Lower leg skin (tissue), 4 donors: ENCODE measurements at regions not wholly inside any gene's neighbourhood (a gene's known extent, or its start where the extent isn't known, plus 50 kb on each side); places are given as distances from the start of the nearest gene placed in this dataset.

Source experiments
- DNase-seq, 2 donors: peaks; one replicate each; pipeline ENCODE4 v3.0.0-alpha.2; 2019; ENCODE audit warnings: low spot score in 2 of 2
- H3K4me3 ChIP-seq: fragments of 200-600 bp; sonication (generic); 2 replicates; pipeline ENCODE4 v1.5.1; 2017; ENCODE audit warnings: mild to moderate bottlenecking, low read depth; ENCODE audit not compliant: poor library complexity, severe bottlenecking
- POLR2A ChIP-seq, 2 donors: fragments of 450-650 bp; IDR thresholded peaks; one replicate each; pipeline ENCODE4 v1.6.1; 2016 to 2017; ENCODE audit warnings: antibody characterized with exemption in 2 of 2, mild to moderate bottlenecking in 1 of 2, moderate library complexity in 1 of 2
- WGBS, 2 donors: methylation state at CpG; one replicate each; pipeline ENCODE4 v1.1.5; 2018; 5-methylcytosine and 5-hydroxymethylcytosine counted together
- intact Hi-C: fragments of 100-400 bp; cut with DNase I; formaldehyde crosslinking; loops from one replicate; pipeline ENCODE4 v1.15.0; 2023; ENCODE audit warnings: low total_unique reads
- TF ChIP-seq, protein P1 (sequence below), 3 donors: fragments of 450-650 bp; IDR thresholded peaks; one replicate each; pipeline ENCODE4 v1.5.1; 2016; ENCODE audit warnings: antibody characterized with exemption in 3 of 3, mild to moderate bottlenecking in 3 of 3, moderate library complexity in 2 of 3

DNA sequence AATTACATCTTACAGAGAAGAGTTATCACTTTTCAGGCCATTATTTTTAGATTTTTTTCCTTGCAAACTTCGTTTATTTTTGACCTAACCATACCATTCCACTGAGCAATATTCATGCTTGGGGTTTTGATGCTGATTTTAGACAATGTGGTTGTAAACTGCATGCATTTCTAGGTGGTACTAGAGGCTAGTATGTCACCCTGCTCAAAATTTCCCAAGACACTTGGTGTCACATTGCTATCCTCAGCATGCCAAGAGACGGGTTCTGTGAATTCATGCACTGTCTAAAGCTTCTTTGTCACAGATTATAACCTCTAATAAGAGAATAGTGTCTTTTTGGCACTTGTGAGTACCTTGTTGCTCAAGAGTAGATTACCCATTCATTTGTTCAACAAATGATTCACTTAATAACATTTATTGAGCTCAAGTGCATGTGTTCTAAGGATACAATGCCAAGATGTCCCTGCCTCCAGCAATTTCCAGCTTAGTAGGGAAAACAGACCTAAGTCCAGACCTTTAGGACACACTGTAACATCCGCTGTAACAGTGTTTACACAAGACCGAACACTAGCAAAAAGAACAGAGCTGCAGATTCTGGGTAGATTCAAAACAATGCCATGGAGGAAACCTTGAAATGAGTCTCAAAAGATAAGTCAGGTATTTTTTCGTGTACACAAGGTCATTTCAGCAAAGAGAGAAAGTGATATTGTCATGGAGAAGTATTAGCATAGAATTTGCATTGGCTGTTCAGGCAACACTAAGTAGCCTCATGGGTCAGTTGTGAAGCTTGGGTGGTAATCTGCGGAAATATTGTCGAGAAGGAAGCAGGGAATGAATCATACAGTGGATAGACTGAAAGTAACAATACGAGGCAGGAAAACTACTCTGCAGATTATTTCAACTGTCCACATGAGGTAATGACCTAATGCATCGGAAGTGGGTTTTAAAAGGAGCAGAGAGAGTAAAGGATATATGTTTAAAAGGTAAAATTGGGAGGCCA, 515.1 kb upstream of the ZFP42 start:
- H3K4me3 ChIP-seq: no peak overlapping the region
- no peak for DNase-seq
- intact Hi-C loops: no loop called here
- 62 to 72% methylated on average over 9 of the region's 9 CpGs for WGBS, 2 donors
- TF ChIP-seq, protein P1, sequence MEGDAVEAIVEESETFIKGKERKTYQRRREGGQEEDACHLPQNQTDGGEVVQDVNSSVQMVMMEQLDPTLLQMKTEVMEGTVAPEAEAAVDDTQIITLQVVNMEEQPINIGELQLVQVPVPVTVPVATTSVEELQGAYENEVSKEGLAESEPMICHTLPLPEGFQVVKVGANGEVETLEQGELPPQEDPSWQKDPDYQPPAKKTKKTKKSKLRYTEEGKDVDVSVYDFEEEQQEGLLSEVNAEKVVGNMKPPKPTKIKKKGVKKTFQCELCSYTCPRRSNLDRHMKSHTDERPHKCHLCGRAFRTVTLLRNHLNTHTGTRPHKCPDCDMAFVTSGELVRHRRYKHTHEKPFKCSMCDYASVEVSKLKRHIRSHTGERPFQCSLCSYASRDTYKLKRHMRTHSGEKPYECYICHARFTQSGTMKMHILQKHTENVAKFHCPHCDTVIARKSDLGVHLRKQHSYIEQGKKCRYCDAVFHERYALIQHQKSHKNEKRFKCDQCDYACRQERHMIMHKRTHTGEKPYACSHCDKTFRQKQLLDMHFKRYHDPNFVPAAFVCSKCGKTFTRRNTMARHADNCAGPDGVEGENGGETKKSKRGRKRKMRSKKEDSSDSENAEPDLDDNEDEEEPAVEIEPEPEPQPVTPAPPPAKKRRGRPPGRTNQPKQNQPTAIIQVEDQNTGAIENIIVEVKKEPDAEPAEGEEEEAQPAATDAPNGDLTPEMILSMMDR (IDR thresholded peaks at IDR 0.05): no peak
- no peak for TF ChIP-seq POLR2A (IDR thresholded peaks at IDR 0.05)

DNA sequence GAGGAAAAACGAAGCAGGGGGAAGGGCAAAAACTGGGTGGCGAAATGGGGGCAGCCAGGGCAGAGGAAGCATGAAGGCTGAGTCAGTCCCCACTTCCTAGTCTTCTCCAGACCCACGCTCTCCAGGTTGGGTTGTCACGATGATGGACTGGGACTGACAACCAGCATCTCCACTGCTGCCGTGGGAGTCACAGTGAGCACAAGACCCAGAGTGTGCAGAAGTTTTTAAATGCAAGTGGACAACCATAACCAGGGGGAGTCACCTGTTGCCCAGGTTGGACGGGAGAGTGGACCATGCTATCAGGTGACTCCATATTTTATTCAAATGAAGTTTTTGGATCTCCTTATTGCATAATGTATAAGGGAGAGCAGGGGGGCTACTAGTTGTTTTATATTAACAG, 511.4 kb upstream of the ZFP42 start:
- no peak overlapping the region for H3K4me3 ChIP-seq
- 83 to 89% methylated on average over 6 of the region's 6 CpGs for WGBS, 2 donors
- DNase-seq: peak in 1 of 2 donors; percentile 83
- TF ChIP-seq, protein P1 (IDR thresholded peaks at IDR 0.05): no peak
- no peak for TF ChIP-seq POLR2A (IDR thresholded peaks at IDR 0.05)
- intact Hi-C loops: no loop called here

DNA sequence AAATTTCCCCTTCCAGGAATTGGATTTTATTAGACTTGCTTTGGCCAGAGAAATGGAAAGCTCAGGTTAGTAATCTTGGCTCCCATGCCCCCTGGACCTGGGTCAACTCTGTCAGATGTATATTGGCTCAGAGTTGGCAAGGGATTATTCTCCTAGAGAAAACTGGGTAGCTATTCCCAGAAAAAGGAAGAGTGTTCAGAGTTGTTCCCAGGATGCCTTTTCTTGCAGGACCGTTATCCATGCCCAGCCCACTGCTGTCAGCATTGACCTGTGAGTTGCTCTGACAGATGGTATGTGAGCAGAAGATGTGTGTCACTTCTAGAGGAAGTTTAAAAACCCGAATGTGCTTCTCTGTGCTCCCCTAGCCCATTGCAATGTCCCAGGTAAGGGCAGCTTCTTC, 509.9 kb upstream of the ZFP42 start:
- intact Hi-C loops: no loop called here
- TF ChIP-seq, protein P1 (IDR thresholded peaks at IDR 0.05): no peak
- no peak for TF ChIP-seq POLR2A (IDR thresholded peaks at IDR 0.05)
- peak in 1 of 2 donors; percentile 61 for DNase-seq
- WGBS, 2 donors: 68 to 83% methylated on average over 2 of the region's 2 CpGs
- H3K4me3 ChIP-seq: no peak overlapping the region

DNA sequence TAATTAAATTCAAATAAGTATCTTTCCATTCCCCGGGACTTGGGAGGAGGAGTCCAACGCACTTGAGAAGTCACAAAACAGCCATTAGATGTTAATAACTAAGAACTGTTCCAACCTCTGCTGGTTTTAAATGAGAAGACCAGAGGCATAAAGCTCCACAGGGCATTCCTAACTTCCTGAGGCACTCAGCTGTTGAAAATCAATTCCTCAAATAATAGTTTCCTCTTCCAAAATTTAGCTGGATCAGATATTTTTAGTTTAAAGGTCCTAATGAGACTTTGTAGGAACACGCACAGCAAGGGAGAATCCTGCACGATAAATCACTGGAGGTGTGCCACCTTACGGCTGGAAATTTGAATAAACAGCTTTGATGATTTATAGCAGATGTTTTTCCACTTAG, 504.3 kb upstream of the ZFP42 start:
- intact Hi-C loops: no loop called here
- no peak for DNase-seq
- H3K4me3 ChIP-seq: no peak overlapping the region
- 33 to 44% methylated on average over 5 of the region's 5 CpGs for WGBS, 2 donors
- no peak for TF ChIP-seq POLR2A (IDR thresholded peaks at IDR 0.05)
- TF ChIP-seq, protein P1 (IDR thresholded peaks at IDR 0.05): no peak

DNA sequence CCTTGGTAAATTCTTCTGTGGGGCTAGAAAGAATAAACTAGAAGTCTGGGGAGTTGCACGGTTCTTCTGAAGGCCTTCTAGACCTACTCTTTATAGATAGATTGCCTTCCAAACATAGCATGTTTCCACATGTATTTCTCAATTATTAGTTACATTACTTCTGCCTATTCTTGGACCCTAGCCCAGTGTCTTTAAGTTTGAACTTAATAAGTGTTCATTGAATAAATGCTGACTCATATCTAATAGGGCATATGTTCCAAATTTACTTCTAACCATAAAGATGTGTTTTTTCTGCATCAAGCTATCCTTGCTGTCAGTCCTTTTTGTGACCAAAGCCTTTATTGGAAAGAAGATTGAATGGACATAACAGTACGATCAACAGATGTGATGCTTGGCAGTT, 503.6 kb upstream of the ZFP42 start:
- intact Hi-C loops: no loop called here
- TF ChIP-seq, protein P1 (IDR thresholded peaks at IDR 0.05): no peak
- TF ChIP-seq POLR2A (IDR thresholded peaks at IDR 0.05): no peak
- DNase-seq: no peak
- WGBS, 2 donors: 48 to 59% methylated on average over 2 of the region's 2 CpGs
- H3K4me3 ChIP-seq: no peak overlapping the region
